ENCODE measurements at regions not wholly inside any gene's neighbourhood (a gene's known extent, or its start where the extent isn't known, plus 50 kb on each side); places are given as distances from the start of the nearest gene placed in this dataset.

- DNase-seq (ENCODE audit: low spot score in 2 of 2): no peak
- intact Hi-C loops (cut with DNase I; ENCODE audit: low total_unique reads): no loop called here
- no peak for TF ChIP-seq POLR2AphosphoS5 (IDR thresholded peaks at IDR 0.05)
- no peak for TF ChIP-seq POLR2A (IDR thresholded peaks at IDR 0.05)
- TF ChIP-seq, protein P1, sequence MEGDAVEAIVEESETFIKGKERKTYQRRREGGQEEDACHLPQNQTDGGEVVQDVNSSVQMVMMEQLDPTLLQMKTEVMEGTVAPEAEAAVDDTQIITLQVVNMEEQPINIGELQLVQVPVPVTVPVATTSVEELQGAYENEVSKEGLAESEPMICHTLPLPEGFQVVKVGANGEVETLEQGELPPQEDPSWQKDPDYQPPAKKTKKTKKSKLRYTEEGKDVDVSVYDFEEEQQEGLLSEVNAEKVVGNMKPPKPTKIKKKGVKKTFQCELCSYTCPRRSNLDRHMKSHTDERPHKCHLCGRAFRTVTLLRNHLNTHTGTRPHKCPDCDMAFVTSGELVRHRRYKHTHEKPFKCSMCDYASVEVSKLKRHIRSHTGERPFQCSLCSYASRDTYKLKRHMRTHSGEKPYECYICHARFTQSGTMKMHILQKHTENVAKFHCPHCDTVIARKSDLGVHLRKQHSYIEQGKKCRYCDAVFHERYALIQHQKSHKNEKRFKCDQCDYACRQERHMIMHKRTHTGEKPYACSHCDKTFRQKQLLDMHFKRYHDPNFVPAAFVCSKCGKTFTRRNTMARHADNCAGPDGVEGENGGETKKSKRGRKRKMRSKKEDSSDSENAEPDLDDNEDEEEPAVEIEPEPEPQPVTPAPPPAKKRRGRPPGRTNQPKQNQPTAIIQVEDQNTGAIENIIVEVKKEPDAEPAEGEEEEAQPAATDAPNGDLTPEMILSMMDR (IDR thresholded peaks at IDR 0.05): no peak
Observed at GRCh38 chr13:104301171-104301975, 1235.2 kb upstream of the SLC10A2 start.

DNA sequence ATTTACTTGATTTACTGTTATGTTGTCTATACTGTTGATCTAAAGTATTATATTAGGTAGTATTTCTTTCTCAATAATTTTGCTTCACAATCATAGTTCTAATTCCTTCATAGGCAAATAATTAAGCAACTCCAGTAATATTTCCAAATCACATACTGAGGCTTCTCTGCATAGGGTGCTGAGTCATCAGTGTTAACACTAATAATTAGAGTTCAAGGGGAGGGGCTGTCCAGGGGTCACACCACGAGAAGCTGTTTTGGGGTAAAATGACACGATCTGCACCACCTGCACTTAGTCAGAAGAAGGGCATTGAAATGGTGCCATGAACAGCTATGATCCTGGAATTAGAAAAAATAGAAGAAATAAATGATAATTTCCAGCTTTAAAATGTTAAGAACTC, 1230.9 kb upstream of the SLC10A2 start:
- Histone ChIP-seq H3K36me3 (no peaks in the 10 kb centered on the region), H3K27me3 (no peaks in the 10 kb centered on the region), H3K27ac (no peak overlapping the region), H3K9me3 (no peaks in the 10 kb centered on the region), H3K4me1 (no peaks in the 10 kb centered on the region), H3K4me3 (no peak overlapping the region)
- intact Hi-C loops (cut with DNase I; ENCODE audit: low total_unique reads): no loop called here
- no peak for TF ChIP-seq POLR2A (IDR thresholded peaks at IDR 0.05)
- TF ChIP-seq, protein P1 (IDR thresholded peaks at IDR 0.05): no peak
- no peak for TF ChIP-seq POLR2AphosphoS5 (IDR thresholded peaks at IDR 0.05)
- no peak for DNase-seq (ENCODE audit: low spot score in 2 of 2)

More at GRCh38 chr13:104301171-104301975, 1235.2 kb upstream of the SLC10A2 start:
- no peak overlapping the region for H3K27ac ChIP-seq
- H3K4me3 ChIP-seq: no peak overlapping the region
- no peaks in the 10 kb centered on the region for H3K27me3 ChIP-seq
- no peaks in the 10 kb centered on the region for H3K4me1 ChIP-seq
- no peaks in the 10 kb centered on the region for H3K36me3 ChIP-seq
- H3K9me3 ChIP-seq: no peaks in the 10 kb centered on the region

DNA sequence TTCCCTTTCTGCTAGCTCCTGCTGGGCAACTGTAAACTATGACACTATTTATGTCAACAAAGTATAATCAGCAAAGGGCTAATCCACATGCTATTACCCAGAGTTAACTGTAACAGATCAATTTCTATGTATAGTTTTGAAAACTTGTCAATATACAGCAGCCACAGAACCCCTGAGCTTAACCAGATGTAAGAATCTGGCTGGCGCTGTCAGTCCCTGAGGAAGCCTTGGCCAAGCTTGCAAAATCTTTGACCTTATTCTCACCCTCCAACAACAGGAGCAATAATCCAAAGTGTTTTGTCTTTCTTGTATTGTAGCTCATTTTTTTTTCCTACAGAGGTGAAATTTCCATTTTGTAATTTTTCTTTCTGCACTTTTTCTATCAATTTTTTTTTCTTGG, 1230.1 kb upstream of the SLC10A2 start:
- no peak overlapping the region for H3K4me3 ChIP-seq
- intact Hi-C loops (cut with DNase I; ENCODE audit: low total_unique reads): no loop called here
- H3K27me3 ChIP-seq: no peaks in the 10 kb centered on the region
- no peaks in the 10 kb centered on the region for H3K4me1 ChIP-seq
- no peak for DNase-seq (ENCODE audit: low spot score in 2 of 2)
- no peaks in the 10 kb centered on the region for H3K9me3 ChIP-seq
- TF ChIP-seq POLR2A (IDR thresholded peaks at IDR 0.05): no peak
- TF ChIP-seq POLR2AphosphoS5 (IDR thresholded peaks at IDR 0.05): no peak
- TF ChIP-seq, protein P1 (IDR thresholded peaks at IDR 0.05): no peak
- H3K27ac ChIP-seq: no peak overlapping the region
- H3K36me3 ChIP-seq: no peaks in the 10 kb centered on the region

DNA sequence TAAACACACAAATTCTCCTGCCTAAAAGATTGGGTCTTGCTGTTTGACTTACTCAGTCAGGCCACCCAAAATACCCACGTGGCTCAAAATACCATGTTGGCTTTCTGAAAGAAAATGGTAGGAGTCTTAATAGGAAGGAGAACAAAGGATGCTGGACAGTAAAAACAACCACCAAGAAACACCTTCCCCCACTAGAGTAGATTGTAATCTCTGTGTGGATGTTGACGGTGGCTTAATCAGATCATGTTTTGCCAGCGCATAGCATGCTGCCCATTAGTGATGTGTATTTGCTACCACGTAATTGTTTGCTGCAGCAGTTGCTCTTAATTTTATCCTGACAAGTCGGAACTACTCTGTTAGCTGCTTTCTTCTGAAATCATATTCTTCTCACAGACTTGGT, 1229.3 kb upstream of the SLC10A2 start:
- Histone ChIP-seq H3K27me3 (no peaks in the 10 kb centered on the region), H3K4me1 (no peaks in the 10 kb centered on the region), H3K27ac (no peak overlapping the region), H3K9me3 (no peaks in the 10 kb centered on the region), H3K36me3 (no peaks in the 10 kb centered on the region), H3K4me3 (no peak overlapping the region)
- DNase-seq (ENCODE audit: low spot score in 2 of 2): no peak
- no peak for TF ChIP-seq POLR2AphosphoS5 (IDR thresholded peaks at IDR 0.05)
- TF ChIP-seq POLR2A (IDR thresholded peaks at IDR 0.05): no peak
- TF ChIP-seq, protein P1 (IDR thresholded peaks at IDR 0.05): no peak
- intact Hi-C loops (cut with DNase I; ENCODE audit: low total_unique reads): no loop called here

DNA sequence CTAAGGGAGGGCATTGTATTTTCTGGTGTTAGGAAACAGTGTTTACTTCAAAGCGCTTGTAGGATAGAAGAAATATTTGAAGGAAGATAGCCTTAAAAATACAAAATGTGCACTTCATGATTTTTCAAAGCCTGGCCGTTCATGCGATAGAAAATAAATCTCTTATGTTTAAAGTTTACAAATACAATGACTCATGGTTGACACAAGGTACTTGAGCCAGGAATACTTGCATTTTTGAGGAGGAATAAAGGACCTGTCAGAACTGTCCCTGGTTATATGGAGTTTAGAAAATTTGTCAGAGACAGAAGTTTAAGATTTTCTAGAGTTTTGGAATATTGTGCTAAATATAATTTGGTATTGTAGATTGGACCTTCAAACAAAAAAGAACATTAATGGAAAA, 1223.2 kb upstream of the SLC10A2 start:
- intact Hi-C loops (cut with DNase I; ENCODE audit: low total_unique reads): no loop called here
- no peaks in the 10 kb centered on the region for H3K27me3 ChIP-seq

More for the DNA sequence above, 1223.2 kb upstream of the SLC10A2 start:
- no peaks in the 10 kb centered on the region for H3K4me1 ChIP-seq
- TF ChIP-seq POLR2AphosphoS5 (IDR thresholded peaks at IDR 0.05) (no peak), POLR2A (IDR thresholded peaks at IDR 0.05) (no peak)
- TF ChIP-seq, protein P1 (IDR thresholded peaks at IDR 0.05): no peak
- H3K36me3 ChIP-seq: no peaks in the 10 kb centered on the region
- no peaks in the 10 kb centered on the region for H3K9me3 ChIP-seq
- no peak overlapping the region for H3K4me3 ChIP-seq
- no peak for DNase-seq (ENCODE audit: low spot score in 2 of 2)
- H3K27ac ChIP-seq: no peak overlapping the region

Measured in breast epithelium (tissue), 4 donors.